CMK (cell line): ENCODE measurements at regions not wholly inside any gene's neighbourhood (a gene's known extent, or its start where the extent isn't known, plus 50 kb on each side); places are given as distances from the start of the nearest gene placed in this dataset.
"Not testable (repeated sequence)": the region's sequence is repeated elsewhere in the genome, so short reads cannot be mapped to it uniquely, and the experiment has no call there.

Experiments
- DNase-seq: peaks from one replicate; pipeline ENCODE4 v3.0.0-alpha.2; 2010; ENCODE audit warnings: low read depth

DNA sequence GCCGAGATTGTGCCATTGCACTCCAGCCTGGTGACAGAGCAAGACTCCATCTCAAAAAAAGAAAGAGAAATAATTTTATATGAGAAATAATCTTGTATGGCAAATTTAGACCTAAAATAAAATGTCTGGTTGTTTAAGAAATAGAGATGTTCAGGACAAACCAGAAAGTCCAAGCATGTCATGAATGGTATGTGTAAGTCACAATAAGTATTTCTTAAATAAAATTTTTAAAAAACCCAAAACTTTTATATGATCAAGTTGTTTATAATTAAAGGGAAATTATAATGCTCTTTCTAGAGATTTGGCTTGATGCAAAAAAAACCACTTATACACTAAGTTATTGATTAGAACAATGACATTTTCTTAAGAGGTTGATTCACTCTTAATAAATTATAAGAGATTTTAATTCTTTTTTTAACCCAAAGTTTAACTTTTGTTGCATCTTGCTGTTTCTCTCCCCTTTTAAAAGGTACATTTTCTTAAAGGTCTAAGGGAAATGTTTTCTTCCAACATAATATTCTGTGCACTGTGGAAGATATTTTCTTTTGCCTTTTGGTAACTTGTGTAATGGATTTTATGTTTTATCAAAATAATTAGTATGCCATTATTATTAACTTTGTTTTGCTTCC lies 105.7 kb downstream of the RTP4 start:
- DNase-seq = no peak

DNA sequence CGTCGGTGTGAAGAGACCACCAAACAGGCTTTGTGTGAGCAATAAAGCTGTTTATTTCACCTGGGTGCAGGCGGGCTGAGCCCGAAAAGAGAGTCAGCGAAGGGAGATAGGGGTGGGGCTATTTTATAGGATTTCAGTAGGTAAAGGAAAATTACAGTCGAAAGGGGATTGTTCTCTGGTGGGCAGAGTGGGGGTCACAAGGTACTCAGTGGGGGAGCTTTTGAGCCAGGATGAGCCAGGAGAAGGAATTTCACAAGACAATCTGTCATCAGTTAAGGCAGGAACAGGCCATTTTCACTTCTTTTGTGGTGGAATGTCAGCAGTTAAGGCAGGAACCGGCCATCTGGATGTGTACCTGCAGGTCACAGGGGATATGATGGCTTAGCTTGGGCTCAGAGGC lies 98.1 kb downstream of the RTP4 start:
- not testable (repeated sequence) for DNase-seq

DNA sequence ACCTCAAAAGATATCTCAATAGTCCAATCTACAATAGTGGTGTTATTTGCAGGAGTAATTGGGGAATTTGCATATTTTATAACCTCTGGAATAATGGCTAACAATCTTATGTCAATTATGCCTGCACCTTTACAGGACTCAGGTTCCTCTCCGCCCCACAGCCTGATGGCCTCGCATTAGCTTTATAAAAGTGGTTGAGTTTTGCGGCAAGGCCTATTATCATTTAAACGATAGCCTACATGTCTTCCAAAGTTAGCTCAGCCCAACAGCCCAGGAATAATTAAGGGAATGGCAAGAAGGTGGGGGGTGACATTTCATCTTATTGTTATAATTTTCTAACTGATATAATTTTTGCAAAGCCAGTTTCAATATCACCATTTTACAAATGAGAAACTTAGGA lies 97.3 kb downstream of the RTP4 start:
- no peak for DNase-seq

DNA sequence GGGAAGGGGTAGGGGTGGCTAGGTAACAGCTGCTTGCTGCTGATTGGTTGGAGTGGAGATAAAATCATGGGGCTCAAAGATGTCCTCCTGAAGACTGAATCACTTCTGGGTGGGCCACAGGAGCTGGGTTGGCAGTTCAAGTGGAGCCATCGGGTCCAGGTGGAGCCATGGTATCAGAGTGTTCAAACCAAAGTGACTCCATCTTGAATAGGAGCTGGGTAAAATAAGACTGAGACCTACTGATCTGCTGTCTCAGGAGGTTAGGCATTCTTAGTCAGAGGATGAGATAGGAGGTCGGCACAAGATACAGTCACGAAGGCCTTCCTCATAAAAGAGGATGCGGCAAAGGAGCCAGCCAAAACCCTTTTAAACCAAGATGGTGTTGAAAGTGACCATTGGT lies 96.5 kb downstream of the RTP4 start:
- no peak for DNase-seq

DNA sequence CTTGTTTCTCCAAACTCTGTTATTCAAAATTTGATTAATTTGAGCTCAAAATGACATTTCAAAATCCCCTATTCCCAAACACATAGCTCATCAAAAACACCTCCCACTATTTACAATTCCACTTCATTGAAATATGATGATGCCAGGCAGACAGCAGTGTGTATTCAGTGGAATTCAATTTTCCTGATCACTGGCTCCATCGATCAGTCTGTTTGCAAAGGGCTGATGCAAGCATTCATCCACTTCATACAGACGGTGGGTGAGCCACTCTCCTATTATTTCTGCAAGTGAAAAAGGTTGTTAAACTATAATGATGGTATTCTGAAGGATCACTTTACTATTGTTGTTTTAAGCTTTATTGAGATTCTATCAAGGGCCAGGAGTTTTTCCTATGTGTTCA lies 90.7 kb downstream of the RTP4 start:
- DNase-seq = no peak

DNA sequence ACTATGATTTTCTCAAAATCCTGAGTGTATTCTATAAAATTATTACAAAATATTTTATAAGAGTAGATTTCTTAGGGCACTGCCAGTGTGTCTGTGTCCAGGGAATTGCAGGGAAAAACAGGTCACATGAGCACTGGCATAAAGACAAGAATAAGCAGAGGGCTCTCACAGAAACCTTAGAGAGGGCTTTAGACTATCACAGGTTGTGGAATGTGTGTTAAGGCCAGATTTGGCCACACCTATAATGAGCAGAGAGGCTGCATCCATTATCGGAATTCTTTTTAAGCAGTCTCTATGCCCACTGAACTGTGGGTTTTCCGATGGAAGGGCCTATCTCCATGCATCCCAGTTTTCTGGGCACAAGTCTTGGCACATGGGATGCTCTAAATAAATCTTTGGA lies 90.2 kb downstream of the RTP4 start:
- DNase-seq = no peak

DNA sequence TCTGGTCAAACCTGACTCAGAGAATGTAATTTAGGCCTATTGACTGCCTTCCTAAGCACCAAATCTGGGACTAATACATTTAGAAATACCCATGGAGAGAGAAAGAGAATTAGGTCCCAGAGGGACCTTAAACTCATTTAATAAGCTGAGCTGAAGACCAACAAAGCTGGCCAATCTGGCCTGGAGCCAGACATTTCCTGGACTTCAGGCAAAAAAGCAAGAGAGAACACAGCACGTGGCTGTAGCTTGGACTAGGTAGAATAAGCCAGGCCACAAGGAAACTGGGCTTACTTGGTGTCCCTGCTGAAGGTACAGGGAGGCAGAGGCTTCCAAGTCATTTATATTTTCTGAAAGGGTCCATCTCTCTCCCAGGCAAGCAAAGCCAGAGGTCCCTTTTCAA lies 88.1 kb downstream of the RTP4 start:
- DNase-seq = no peak

DNA sequence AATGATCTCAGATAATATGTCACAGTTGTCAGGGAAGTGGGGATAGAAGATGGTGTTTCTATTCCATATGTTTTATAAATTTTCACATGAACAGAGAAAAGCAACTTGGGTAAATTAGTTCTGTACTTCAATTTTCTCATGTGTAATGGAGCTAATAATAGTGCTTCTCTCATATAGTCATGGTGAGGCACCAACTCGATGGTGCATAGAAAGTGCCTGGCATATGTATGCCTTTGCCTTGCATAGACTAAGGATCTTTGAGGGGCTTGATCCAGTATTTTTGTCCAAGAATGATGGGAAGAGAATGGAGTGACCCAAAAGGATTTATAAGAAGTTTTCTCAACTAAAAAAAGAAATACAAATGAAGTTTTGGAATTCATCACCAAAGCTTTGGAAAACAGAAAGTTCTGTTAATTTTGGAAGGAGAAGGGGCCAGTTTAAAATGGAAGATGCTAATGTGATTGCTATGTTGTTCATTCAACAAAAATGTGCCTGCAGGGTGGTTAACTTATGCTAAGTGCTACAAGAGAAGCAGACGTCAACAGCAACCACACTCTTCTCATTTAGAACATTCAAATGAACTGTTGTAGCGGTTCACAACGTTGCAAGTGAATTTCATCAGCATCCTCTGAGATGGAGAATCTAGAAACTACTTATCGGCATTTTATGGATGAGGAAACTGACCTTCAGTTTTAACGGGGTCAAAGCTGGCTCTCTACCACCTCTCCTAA lies 86.1 kb downstream of the RTP4 start:
- no peak for DNase-seq

DNA sequence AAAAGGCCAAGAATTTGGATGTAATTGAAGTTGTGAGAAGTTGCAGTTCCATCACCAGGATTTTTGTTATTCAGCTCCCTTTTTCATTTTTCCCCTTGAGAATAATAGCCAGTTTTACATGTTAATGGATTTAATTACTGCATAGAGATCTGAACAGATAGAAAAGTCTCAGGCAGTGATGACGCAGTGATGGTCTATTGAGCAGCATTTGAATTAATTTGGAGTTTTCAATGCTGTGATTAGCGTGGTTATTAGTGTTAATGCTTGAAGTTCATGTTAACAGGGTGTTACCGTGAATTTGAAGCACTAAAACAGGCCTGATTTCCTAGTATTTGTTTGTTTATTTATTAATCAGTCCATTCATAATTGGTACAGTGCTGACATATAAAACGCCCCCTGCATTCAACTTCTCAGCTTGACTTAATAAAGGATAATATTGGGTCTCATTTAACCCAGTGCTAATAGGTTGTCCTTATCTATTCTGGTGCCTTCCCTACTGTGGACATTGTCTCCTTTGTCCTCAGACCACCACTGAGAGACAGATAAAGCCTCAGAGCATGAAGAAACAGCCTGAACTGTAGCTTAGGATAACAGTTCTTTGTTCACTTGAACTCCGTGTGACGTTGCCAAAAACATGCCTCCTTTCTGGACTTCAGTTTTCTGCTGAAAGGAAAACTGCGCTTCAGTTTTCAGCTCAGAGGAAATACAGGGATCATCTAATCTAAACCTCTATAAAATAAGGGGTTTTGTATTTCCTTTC lies 82.4 kb downstream of the RTP4 start:
- DNase-seq = no peak

DNA sequence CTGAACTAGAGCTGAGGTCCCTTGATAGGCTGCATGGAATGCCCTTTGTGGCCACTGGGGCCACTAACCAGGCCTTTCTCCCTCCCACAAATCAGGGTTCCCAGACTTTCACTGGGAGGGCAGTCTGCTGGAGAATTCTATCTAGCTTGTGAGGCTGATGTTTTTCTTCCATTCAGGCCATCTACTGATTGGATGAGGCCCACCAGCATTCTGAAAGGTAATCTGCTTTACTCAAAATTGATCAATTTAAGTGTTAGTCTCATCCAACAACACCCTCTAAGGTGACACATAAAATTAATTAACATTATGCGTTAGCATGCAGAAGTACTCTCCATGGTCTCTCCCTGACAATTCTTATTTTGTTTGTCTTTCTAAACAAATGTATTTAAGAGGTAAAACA lies 80.5 kb downstream of the RTP4 start:
- no peak for DNase-seq

DNA sequence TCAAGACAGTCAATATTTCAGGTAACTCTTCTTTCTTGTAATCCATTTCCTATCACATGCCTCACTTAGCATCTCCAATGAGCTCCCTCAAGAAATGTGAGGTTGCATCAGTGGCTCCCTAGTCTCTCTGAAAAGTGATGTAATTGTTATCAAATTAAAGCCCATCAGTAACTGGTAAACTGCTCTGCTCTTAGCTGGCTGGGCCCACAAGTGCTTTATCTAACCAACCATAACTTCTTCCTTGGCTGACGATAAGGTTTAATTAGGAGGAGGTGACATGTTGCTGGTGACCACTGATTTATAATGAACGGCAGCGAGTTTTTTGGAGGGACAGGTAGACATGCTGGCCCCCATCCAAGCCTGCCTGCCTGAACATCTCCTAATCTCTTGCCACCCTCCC lies 79.6 kb downstream of the RTP4 start:
- no peak for DNase-seq

DNA sequence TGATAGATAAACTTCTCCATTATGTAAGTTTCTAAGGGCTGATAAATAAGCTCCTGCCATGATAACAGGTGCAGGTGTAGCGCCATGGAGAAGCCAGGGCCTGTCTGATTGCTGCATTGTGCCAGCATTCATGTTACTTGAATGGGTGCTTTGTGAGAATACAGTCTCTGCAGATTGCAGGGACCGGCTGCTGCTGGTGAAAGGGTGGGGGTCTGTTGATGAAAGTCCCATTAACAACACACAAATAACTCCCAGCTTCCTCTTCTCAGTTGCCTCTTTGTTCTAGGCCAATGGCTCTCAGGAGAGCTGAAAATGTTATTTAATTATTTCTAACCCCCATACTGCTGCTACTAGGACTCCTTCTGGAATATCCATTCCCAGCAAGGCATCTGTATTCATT lies 77.2 kb downstream of the RTP4 start:
- DNase-seq = no peak

DNA sequence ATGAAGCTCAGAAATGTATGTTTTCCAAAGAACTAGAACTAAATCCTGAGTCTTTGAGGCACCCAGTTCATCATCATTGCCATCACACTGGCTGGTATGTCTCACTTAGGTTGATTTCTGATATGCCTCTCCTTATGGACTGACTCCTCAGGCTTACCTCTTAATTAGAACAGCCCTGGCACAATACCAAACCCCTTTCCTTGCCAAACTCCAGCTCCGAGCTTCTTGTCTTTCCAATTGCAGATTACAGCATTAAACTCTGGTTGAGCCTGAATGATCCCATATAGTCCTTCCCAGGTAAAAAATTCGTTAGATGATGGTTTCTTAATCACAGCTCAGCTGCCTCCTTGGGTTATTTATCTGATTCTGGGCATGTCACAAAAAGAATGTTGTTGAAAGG lies 66.3 kb downstream of the RTP4 start:
- no peak for DNase-seq

DNA sequence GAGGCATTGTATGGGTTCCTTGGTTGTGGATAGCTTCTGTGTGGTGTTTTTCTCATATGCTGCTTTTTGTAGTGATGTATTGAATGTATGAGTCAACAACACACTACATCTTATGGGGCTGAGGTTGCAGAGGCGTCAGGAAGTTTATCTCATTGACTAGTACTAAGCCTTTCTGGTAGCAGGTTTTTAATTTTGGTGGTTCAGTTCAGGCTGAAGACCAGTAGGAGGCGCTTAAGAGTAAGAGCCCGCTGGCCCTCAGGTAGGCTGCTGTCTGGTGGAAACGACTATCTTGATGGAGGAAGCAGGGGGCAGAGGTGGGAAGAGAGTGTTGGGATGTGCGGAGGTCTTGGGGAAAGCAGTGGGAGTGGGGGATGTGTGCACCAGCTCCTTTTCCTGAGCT lies 62.4 kb downstream of the RTP4 start:
- DNase-seq = no peak
